Right atrium auricular region (tissue), 2 donors: ENCODE measurements at regions not wholly inside any gene's neighbourhood (a gene's known extent, or its start where the extent isn't known, plus 50 kb on each side); places are given as distances from the start of the nearest gene placed in this dataset.

Experiments
- DNase-seq: peaks from one replicate; pipeline ENCODE4 v3.0.0-alpha.2; 2019; ENCODE audit warnings: low spot score
- H3K27ac ChIP-seq, 2 donors: fragments of 200-600 bp; sonication (generic); 1 replicate in 1 of 2; 2 replicates in 1 of 2; pipeline ENCODE4 v1.5.1; 2016 to 2019
- H3K27me3 ChIP-seq, 2 donors: fragments of 200-600 bp; sonication (generic); one replicate each; pipeline versions ENCODE4 v1.5.1 to v1.6.0; 2017 to 2019
- H3K36me3 ChIP-seq: fragments of 200-600 bp; sonication (generic); one replicate; pipeline ENCODE4 v1.5.1; 2016
- H3K4me1 ChIP-seq, 2 donors: fragments of 200-600 bp; sonication (generic); one replicate each; pipeline versions ENCODE4 v1.5.1 to v1.6.0; 2017 to 2019
- H3K4me3 ChIP-seq, 2 donors: fragments of 200-600 bp; sonication (generic); 1 replicate in 1 of 2; 2 replicates in 1 of 2; pipeline ENCODE4 v1.5.1; 2017 to 2019; ENCODE audit warnings: mild to moderate bottlenecking in 1 of 2, moderate library complexity in 1 of 2
- H3K9me3 ChIP-seq, 2 donors: fragments of 200-600 bp; sonication (generic); one replicate each; pipeline ENCODE4 v1.5.1; 2019
- TF ChIP-seq, protein P1 (sequence below), 2 donors: fragments of 200-600 bp; sonication (generic); IDR thresholded peaks; one replicate each; pipeline ENCODE4 v1.5.1; 2019; ENCODE audit warnings: antibody characterized with exemption in 2 of 2

DNA sequence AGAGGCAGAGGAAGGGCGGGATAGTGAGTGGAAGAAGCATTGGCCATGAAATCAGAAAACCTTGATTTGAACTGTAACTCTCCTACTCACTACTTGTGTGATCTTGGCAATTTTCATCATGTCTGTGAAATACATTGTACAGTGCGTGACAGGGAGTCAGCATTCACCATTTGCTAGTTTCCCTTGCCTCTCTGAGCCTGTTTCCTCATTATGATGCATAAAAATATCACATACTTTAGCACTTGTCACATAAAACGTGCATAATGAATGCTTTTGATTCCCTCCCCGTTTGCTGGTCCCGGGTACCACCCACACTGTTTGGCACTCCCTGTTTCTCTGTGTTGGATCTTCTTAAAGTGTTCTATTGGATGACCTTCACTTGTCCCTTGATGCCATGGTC lies 101.1 kb upstream of the FRMD6 start:
- TF ChIP-seq, protein P1, sequence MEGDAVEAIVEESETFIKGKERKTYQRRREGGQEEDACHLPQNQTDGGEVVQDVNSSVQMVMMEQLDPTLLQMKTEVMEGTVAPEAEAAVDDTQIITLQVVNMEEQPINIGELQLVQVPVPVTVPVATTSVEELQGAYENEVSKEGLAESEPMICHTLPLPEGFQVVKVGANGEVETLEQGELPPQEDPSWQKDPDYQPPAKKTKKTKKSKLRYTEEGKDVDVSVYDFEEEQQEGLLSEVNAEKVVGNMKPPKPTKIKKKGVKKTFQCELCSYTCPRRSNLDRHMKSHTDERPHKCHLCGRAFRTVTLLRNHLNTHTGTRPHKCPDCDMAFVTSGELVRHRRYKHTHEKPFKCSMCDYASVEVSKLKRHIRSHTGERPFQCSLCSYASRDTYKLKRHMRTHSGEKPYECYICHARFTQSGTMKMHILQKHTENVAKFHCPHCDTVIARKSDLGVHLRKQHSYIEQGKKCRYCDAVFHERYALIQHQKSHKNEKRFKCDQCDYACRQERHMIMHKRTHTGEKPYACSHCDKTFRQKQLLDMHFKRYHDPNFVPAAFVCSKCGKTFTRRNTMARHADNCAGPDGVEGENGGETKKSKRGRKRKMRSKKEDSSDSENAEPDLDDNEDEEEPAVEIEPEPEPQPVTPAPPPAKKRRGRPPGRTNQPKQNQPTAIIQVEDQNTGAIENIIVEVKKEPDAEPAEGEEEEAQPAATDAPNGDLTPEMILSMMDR (IDR thresholded peaks at IDR 0.05), result no peak
- H3K4me1 ChIP-seq, result peaks cover 0 to 10% of the 10 kb centered on the region in 2 donors
- H3K27ac ChIP-seq, result no peak overlapping the region
- H3K27me3 ChIP-seq, result no peaks in the 10 kb centered on the region
- no peak for DNase-seq
- H3K36me3 ChIP-seq, result no peaks in the 10 kb centered on the region
- no peak overlapping the region for H3K4me3 ChIP-seq
- H3K9me3 ChIP-seq, result no peaks in the 10 kb centered on the region

DNA sequence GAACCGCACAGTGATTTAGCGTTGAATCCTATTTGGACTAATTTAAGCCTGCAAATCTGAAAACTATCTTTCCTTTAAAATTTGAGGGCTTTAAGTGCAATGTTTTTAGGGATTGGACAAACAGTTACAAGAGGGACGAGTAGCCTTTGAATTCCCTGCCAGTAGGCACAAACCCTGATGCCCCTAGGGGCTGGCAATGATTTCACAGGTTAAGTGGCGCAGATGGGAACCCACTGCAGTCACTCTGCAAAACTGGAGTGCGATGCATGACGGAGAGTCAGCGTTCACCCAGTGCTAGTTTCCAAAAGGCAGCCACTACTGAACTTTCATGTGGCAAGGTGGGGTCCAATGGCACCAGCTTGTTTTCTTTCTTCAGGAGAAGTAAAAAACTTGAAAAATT lies 99.4 kb upstream of the FRMD6 start:
- TF ChIP-seq, protein P1 (IDR thresholded peaks at IDR 0.05), result no peak
- Histone ChIP-seq H3K27me3 (no peaks in the 10 kb centered on the region), H3K9me3 (no peaks in the 10 kb centered on the region), H3K27ac (no peak overlapping the region), H3K36me3 (no peaks in the 10 kb centered on the region), H3K4me3 (no peak overlapping the region), H3K4me1 (peaks cover 0 to 1% of the 10 kb centered on the region in 2 donors)
- no peak for DNase-seq

DNA sequence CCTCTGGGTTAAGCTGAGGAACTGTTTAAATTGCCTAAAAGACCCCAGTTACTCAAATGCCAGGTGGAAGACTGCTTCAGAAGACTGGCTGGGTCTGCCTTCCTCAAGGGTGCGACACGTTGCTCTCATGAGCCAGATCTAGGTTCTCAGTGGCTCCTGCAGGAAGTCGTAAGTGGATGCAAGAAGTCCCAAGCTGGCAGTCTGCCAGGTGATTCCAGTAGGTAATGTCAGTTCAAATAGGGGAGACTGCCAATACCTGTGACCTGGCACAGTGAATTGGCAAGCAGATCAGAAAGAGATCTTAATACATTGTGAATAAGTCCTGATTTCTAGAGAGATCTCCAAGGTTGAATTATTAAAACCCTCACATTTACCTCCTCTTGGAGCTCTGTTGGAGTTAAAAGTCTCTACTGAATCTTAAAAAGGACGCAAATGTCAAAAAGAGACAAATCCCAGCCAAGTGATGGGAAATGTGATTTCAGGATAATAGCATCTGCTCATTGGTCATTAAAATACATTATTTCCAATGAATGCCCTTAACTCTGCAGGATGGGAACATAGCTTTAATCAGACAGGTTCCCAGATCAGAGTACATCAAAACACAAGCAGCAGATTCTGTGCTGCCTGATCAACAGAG lies 98.8 kb upstream of the FRMD6 start:
- Histone ChIP-seq H3K27ac (no peak overlapping the region), H3K27me3 (no peaks in the 10 kb centered on the region), H3K4me3 (no peak overlapping the region), H3K36me3 (no peaks in the 10 kb centered on the region), H3K4me1 (no peaks in the 10 kb centered on the region), H3K9me3 (no peaks in the 10 kb centered on the region)
- TF ChIP-seq, protein P1 (IDR thresholded peaks at IDR 0.05), result no peak
- DNase-seq, result no peak

DNA sequence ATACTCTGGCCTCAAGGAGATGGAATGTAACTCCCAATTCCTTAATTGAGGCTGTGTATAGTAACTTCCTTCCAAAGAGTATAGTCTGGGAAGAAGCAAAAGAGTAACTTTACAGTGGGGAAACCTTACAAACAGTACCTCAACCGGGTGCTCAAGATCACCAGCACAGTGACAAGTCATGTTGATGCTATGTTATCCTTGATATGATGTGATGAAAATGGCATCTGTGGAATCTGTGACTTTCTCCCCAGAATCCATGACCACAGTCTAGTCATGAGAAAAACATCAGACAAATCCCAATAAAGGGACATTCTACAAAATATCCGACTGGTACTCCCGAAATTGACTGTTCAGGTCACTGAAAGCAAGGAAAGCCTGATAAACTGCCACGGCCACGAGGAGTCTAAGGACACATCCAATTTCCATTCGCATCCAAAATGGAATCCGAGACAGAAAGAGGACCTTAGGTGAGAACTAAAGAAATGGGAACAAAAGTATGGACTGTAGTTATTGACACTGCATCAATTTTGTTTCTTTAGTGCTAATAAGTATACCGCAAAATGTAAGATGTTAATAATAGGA lies 97.3 kb upstream of the FRMD6 start:
- no peaks in the 10 kb centered on the region for H3K4me1 ChIP-seq
- H3K36me3 ChIP-seq, result no peaks in the 10 kb centered on the region
- no peaks in the 10 kb centered on the region for H3K27me3 ChIP-seq
- no peak overlapping the region for H3K4me3 ChIP-seq
- DNase-seq, result no peak
- H3K27ac ChIP-seq, result no peak overlapping the region
- H3K9me3 ChIP-seq, result no peaks in the 10 kb centered on the region
- TF ChIP-seq, protein P1 (IDR thresholded peaks at IDR 0.05), result no peak

DNA sequence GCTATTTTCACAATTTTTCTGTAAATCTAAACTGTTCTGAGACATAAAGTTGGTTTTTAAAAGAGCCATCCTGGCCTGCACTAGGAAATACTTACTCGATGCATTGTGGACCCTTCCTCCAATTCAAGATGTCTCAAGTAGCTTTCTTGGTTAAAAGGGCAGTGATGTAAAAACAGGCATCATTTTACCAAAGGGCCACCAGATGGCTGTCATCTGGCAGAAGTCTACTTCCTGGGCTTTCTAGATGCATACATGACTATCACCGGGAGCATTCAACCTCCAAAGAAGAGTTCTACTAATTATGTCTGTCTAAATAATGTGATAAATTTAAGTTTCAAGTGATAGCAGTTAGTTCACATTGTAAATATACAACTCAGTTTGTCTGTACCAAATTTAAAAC lies 96.8 kb upstream of the FRMD6 start:
- no peaks in the 10 kb centered on the region for H3K36me3 ChIP-seq
- H3K4me3 ChIP-seq, result no peak overlapping the region
- TF ChIP-seq, protein P1 (IDR thresholded peaks at IDR 0.05), result no peak
- no peaks in the 10 kb centered on the region for H3K4me1 ChIP-seq
- no peaks in the 10 kb centered on the region for H3K27me3 ChIP-seq
- no peaks in the 10 kb centered on the region for H3K9me3 ChIP-seq
- DNase-seq, result no peak
- no peak overlapping the region for H3K27ac ChIP-seq

DNA sequence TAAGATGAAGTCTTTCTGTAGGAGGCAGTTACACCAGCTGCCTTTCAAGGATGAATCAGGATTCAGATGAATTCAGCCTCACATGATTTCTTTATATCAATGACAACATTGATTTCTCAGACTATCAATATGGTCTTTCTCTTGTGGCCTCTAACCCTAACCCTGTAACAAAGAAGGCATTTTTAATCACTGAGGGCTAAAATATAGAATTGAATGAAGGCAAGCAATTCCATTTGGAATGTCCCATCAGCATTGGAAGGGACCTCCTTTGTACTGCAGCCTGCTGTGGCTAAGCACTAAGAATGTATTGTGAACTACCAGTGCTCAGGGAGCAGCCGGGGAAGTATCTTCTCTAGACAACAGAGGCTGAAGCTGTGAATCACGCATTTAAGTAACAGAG lies 90.6 kb upstream of the FRMD6 start:
- no peaks in the 10 kb centered on the region for H3K36me3 ChIP-seq
- no peaks in the 10 kb centered on the region for H3K9me3 ChIP-seq
- no peaks in the 10 kb centered on the region for H3K27me3 ChIP-seq
- no peak overlapping the region for H3K27ac ChIP-seq
- no peak for DNase-seq
- H3K4me3 ChIP-seq, result no peak overlapping the region
- no peaks in the 10 kb centered on the region for H3K4me1 ChIP-seq
- TF ChIP-seq, protein P1 (IDR thresholded peaks at IDR 0.05), result no peak
